ENCODE measurements at regions not wholly inside any gene's neighbourhood (a gene's known extent, or its start where the extent isn't known, plus 50 kb on each side); places are given as distances from the start of the nearest gene placed in this dataset.

DNA sequence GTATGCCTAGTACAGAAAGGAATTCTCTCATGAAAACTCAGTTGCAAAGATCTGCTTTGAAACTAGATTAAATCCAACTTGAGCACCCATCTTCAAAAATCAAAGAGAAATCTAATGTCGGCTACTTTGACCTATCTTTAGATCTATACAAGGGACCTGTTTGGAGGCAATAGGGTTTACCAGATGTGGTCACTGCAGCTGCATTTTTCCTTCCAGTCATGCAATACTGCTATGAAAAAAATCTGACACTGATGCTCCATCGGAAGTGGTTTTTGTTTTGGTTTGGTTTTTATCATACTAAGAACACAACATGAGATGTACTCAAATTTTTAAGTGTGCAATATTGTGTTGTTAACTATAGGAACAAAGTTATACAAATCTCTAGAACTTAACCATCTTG is 169.5 kb downstream of the BCHE start:
- BruUV-seq (replicated peaks): no TSS peak
- Histone ChIP-seq H3K36me3 (replicated peaks in 1 of 2; ENCODE audit: control insufficient read depth in 1 of 2, insufficient read depth in 2 of 2, low read length in 2 of 2) (no peaks in the 10 kb centered on the region), H3K4me3 (replicated peaks in 1 of 3; ENCODE audit: insufficient read depth in 1 of 3, low read depth in 2 of 3, low read length in 3 of 3) (no peak overlapping the region), H3K27me3 (ENCODE audit: control insufficient read depth in 1 of 2, insufficient read depth in 2 of 2, low read length in 2 of 2) (no peaks in the 10 kb centered on the region), H3K27ac (ENCODE audit: extremely low read length, insufficient read depth, low read length) (no peak overlapping the region), H3K9me3 (ENCODE audit: low read length) (no peaks in the 10 kb centered on the region), H3K4me1 (ENCODE audit: insufficient read depth, low read length) (no peaks in the 10 kb centered on the region), H3K4me2 (ENCODE audit: low read depth, low read length) (no peak overlapping the region), H2AFZ (ENCODE audit: low read length) (no peak overlapping the region), H3K79me2 (ENCODE audit: insufficient read depth, low read length) (no peaks in the 10 kb centered on the region), H3K9ac (ENCODE audit: insufficient read depth, low read depth, low read length) (no peak overlapping the region), H4K20me1 (ENCODE audit: insufficient read depth, low read length) (no peaks in the 10 kb centered on the region)
- in situ Hi-C loops (cut with HindIII; ENCODE audit: extremely low pct_ligation_motif_present, low pct_unique_long_range_greater_than_20kb) (no loop called here), intact Hi-C loops (cut with micrococcal nuclease; ENCODE audit: unreplicated experiment) (no loop called here)
- ATAC-seq (no peak), DNase-seq (ENCODE audit: low spot score) (no peak), FAIRE-seq (no peak)
- WGBS (ENCODE audit: low lambda C conversion rate): 22% methylated on average over 2 of the region's 2 CpGs
- TF ChIP-seq NR3C1 (CRISPR knock-in tag; IDR thresholded peaks at IDR 0.05) (no peak), KDM3A (CRISPR knock-in tag; IDR thresholded peaks at IDR 0.05; ENCODE audit: low read depth) (no peak), BCL6 (CRISPR knock-in tag; IDR thresholded peaks at IDR 0.05) (no peak), MED13 (CRISPR knock-in tag; IDR thresholded peaks at IDR 0.05) (no peak), PHB2 (IDR thresholded peaks at IDR 0.05; ENCODE audit: partially characterized antibody) (no peak), REST (IDR thresholded peaks at IDR 0.05; ENCODE audit: borderline replicate concordance in 1 of 2, low read depth in 1 of 2, low read length in 2 of 2) (no peak), ZFP36 (IDR thresholded peaks at IDR 0.05; ENCODE audit: borderline replicate concordance, low read depth, low read length, partially characterized antibody) (no peak), ZNF326 (CRISPR knock-in tag; IDR thresholded peaks at IDR 0.05; ENCODE audit: borderline replicate concordance) (no peak), EEA1 (CRISPR knock-in tag; IDR thresholded peaks at IDR 0.05; ENCODE audit: borderline replicate concordance) (no peak), SP1 (IDR thresholded peaks at IDR 0.05) (no peak), SP1 (CRISPR knock-in tag; IDR thresholded peaks at IDR 0.05) (no peak), ZNF121 (CRISPR knock-in tag; IDR thresholded peaks at IDR 0.05) (no peak), PHF21A (CRISPR knock-in tag; IDR thresholded peaks at IDR 0.05) (no peak), MAF1 (CRISPR knock-in tag; IDR thresholded peaks at IDR 0.05; ENCODE audit: borderline replicate concordance) (no peak), POLR2AphosphoS5 (IDR thresholded peaks at IDR 0.05; ENCODE audit: low read depth, low read length) (no peak), ZNF580 (CRISPR knock-in tag; IDR thresholded peaks at IDR 0.05; ENCODE audit: borderline replicate concordance, low read depth) (no peak), GATAD2A (CRISPR knock-in tag; IDR thresholded peaks at IDR 0.05) (no peak), ZNF329 (CRISPR knock-in tag; IDR thresholded peaks at IDR 0.05; ENCODE audit: low read depth) (no peak), KDM2A (CRISPR knock-in tag; IDR thresholded peaks at IDR 0.05; ENCODE audit: borderline replicate concordance, low read depth) (no peak)
- TF ChIP-seq, protein P1, sequence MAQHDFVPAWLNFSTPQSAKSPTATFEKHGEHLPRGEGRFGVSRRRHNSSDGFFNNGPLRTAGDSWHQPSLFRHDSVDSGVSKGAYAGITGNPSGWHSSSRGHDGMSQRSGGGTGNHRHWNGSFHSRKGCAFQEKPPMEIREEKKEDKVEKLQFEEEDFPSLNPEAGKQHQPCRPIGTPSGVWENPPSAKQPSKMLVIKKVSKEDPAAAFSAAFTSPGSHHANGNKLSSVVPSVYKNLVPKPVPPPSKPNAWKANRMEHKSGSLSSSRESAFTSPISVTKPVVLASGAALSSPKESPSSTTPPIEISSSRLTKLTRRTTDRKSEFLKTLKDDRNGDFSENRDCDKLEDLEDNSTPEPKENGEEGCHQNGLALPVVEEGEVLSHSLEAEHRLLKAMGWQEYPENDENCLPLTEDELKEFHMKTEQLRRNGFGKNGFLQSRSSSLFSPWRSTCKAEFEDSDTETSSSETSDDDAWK (CRISPR knock-in tag; IDR thresholded peaks at IDR 0.05): no peak
- TF ChIP-seq, protein P2, sequence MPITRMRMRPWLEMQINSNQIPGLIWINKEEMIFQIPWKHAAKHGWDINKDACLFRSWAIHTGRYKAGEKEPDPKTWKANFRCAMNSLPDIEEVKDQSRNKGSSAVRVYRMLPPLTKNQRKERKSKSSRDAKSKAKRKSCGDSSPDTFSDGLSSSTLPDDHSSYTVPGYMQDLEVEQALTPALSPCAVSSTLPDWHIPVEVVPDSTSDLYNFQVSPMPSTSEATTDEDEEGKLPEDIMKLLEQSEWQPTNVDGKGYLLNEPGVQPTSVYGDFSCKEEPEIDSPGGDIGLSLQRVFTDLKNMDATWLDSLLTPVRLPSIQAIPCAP (CRISPR knock-in tag; IDR thresholded peaks at IDR 0.05; ENCODE audit: low read depth): no peak
- CTCF ChIA-PET (ENCODE audit: low intra/inter-chr PET ratio, low total read pairs): no interaction called here
- POLR2A ChIA-PET: no interaction called here
